Hindlimb muscle (tissue), 1 donor: ENCODE measurements at regions not wholly inside any gene's neighbourhood (a gene's known extent, or its start where the extent isn't known, plus 50 kb on each side); places are given as distances from the start of the nearest gene placed in this dataset.

Source experiments
- DNase-seq: peaks from one replicate; pipeline ENCODE4 v3.0.0-alpha.2; 2013

DNA sequence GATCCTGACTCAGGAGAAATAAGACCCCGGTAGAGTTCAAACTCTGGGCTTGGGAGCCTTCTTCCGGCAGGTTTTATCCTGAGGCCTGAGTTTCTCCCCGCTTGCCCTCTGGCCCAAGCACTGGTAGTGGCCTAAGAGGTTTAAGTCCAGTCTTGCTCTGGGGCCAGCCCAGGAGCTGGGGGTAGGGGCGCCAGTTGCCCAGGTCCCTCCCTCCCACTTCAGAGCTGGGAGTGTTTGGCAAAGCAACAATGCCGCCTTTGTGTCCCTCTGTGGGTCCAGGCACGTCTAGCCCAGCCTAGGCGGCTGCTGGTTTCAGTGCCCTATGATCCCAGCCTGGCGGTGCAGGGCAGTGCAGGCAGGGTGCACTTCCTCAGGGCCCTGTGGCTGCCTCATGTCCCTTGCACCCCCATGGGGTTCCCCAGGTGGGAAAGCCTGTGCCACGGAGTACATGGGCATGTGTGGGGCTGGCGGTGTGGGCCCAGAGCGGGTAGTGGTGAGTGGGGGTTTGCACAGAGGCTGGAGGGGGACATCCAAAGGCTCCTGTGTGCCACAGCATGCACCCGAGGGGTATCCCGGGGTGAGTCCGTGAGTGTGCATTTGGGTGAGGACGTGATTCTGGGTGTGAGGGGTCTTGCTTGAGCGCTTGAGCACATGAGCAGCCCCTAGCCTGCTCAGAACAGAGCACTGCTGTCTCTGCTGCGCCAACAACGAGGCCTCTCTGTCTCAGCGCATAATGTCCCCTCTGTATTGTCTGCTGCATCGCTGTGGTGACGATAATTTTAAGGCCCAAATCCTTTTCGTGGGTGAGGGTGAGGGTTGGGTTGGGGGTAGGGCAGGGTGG, 61.7 kb upstream of the PSD2 start:
- DNase-seq, result no peak

DNA sequence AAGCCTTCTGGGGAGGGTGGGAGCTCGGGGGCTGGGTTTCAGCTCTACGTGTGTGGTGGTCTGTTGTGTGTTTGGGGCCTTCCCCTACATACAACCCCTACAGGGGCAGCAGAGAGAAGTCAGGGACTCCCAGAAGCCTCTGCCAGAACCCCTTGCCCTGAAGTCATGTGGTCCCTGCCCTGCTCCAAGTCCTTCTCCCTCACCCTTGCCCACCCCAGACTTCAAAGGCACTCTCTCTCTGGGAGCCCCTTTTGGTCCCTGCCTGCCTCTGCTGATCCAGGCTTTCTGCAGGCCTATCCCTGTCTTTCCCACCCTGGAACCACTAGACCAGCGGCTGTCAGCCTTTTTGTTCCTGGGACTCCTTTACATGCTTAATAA, 61.1 kb upstream of the PSD2 start:
- DNase-seq, result no peak

- DNase-seq, result no peak
Observed at GRCh38 chr5:139738193-139739149, 57.1 kb upstream of the PSD2 start.

DNA sequence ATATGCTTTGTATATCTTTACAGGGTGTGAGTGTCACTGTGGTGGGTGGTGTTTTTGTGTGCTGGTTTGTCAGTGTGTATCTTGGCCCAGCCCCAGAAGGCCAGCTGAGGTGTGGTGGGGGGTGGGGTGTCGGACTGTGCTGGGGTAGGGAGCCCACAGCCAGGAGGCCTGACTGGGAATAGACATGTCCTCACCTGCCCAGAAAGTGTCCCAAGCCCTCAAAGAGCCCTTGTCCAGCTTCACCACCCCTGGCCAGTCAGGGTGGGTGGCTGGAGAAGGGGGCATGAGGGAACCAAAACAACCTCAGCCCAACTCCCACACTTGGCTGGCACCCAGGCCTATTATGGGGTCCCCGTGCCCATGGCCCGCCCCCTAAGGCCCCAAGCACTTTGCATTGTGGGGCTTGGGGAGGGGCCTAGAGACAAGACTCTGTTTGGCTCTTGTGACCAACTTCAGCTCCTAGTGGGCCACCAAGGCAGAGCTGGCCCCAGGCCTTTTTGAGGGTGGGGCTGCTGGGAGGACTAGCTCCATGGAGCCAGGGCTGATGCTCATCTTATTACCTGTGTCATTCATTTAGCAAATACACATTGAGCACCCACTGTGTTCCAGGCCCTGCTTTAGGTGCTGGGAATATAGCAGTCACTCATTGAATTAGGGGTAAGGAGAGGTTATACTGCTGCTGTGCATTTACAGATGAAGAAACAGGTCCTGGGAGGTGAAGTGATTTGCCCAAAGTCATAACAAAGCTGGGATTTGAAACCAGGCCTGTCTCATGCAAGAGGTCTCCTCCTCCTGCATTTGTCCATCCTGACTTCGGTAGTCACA, 56.2 kb upstream of the PSD2 start:
- DNase-seq, result no peak

DNA sequence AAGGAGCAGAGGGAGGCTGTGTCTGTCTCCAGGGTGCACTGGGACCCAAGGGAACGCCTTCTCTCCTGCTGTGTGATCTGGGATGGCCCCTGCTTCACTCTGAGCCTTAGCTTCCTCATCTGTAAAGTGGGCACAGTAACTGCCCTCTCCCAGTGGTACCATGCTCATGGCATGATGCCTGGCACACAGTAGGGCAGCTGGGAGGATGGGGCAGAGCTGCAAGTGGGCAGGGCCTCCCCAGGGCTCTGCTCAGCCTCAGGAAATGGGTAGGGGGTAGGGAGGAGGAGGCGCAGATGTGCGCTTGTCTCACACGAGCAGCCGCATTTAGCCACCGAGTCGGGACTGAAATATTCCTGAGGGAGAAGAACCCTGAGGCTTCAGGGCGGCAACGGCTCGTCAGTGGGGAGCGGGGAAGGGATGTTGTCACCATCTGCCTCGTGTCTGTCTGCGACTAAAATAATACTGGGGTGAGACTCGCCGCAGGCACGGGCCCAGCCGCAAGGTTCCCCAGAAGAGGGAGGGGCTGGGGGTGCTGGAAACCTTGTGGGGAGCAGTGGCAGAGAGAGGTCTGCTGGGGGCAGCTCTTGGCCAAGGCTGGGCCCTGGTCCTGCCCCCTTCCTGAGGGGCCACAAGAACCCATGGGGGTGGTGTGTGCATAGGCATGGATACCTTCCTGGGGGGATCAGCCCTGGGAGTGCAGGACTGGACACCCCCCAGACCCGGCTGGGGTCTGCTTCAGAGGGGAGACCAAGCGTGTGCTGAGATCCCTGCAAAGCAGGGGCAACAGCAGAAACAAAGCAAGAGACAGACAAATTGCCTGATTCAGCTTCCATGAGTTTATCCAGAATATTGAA, 55.2 kb upstream of the PSD2 start:
- no peak for DNase-seq

DNA sequence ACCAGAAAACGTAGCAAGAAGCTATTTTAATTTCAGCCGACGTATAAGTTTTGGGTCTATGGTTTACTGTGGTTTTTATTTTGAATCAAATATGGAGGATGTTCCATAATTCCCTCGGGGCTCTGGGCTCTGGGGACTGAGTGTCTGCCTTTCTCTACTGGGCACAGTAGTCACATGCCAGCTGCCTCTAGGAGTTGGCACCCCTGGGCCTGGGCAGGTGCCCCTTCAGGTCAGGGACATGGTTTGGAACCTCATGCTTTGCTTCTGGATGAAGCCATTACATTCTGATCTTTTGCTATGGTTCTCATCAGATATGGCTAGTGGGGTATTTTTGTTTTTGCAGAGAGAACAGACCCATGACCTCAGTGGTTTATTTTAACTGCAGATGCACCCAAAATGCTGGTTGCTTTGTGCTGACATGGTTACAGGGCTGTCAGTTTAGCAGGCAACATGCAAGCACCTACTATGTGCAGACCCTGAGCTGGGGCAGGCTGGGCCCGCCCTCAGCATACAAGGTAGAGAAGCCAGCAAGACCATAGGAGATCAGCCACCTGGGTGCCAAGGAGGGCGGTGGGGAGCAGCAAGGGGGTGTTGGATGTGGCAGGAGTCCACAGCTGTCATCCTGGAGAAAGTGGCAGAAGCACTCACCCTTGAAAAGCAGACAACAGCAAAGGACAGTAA, 54.5 kb upstream of the PSD2 start:
- no peak for DNase-seq

DNA sequence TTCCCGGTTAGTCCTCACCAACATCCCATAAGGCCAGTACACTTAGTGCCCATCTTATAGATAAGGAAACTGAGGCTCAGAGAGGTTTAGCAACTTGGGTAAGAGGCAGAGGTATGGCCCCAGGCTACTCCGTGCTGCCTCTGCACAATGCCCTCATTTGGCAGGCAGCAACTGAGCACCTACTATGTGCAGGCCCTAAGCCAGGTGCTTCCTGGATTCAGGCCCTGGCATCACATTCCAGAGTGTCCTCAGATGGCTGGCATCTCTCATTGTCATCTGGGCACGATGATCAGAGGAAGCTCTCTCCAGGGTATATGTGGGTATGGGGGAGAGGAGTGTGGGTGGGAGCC, 53.8 kb upstream of the PSD2 start:
- DNase-seq, result no peak

- DNase-seq, result no peak
Observed at GRCh38 chr5:139742173-139742903, 53.3 kb upstream of the PSD2 start.

- DNase-seq, result no peak
Observed at GRCh38 chr5:139743001-139743771, 52.4 kb upstream of the PSD2 start.

- DNase-seq, result no peak
Observed at GRCh38 chr5:139743804-139744203, 51.8 kb upstream of the PSD2 start.

- DNase-seq, result no peak
Observed at GRCh38 chr5:139744471-139745131, 51.0 kb upstream of the PSD2 start.

GRCh38 chr5:139745132-139745799, 50.3 kb upstream of the PSD2 start:
- DNase-seq, result no peak

GRCh38 chr5:139745800-139746690, 49.6 kb upstream of the PSD2 start:
- peak; percentile 69 for DNase-seq
